Effector memory CD8-positive, alpha-beta T cell (primary cell): ENCODE measurements at regions not wholly inside any gene's neighbourhood (a gene's known extent, or its start where the extent isn't known, plus 50 kb on each side); places are given as distances from the start of the nearest gene placed in this dataset.

Experiments used
- ATAC-seq: fragments of 150-1000 bp; cut with Tn5 transposase; replicated peaks from 2 replicates; pipeline ENCODE4 v1.10.0; 2021; ENCODE audit warnings: mild to moderate bottlenecking, moderate library complexity
- DNase-seq, 3 experiments: peaks; one replicate each; pipeline ENCODE4 v3.0.0; 2021
- H3K27ac Mint-ChIP-seq, 2 donors: one replicate each; pipeline ENCODE4 v1.8.0; 2022; ENCODE audit warnings: mild to moderate bottlenecking in 2 of 2, mixed read lengths in 2 of 2, moderate library complexity in 2 of 2
- H3K27me3 Mint-ChIP-seq, 2 donors: one replicate each; pipeline ENCODE4 v1.8.0; 2022; ENCODE audit warnings: mixed read lengths in 2 of 2
- H3K36me3 Mint-ChIP-seq: one replicate; pipeline ENCODE4 v1.8.0; 2022; ENCODE audit warnings: mild to moderate bottlenecking, moderate library complexity, mixed read lengths; ENCODE audit not compliant: insufficient read depth
- H3K4me1 Mint-ChIP-seq, 2 donors: one replicate each; pipeline ENCODE4 v1.8.0; 2022; ENCODE audit warnings: low read depth in 2 of 2, mixed read lengths in 2 of 2
- H3K4me3 Mint-ChIP-seq, 2 donors: one replicate each; pipeline ENCODE4 v1.8.0; 2022; ENCODE audit warnings: mild to moderate bottlenecking in 2 of 2, mixed read lengths in 2 of 2, moderate library complexity in 2 of 2
- H3K9me3 Mint-ChIP-seq, 2 donors: one replicate each; pipeline ENCODE4 v1.8.0; 2022; ENCODE audit warnings: mixed read lengths in 2 of 2

DNA sequence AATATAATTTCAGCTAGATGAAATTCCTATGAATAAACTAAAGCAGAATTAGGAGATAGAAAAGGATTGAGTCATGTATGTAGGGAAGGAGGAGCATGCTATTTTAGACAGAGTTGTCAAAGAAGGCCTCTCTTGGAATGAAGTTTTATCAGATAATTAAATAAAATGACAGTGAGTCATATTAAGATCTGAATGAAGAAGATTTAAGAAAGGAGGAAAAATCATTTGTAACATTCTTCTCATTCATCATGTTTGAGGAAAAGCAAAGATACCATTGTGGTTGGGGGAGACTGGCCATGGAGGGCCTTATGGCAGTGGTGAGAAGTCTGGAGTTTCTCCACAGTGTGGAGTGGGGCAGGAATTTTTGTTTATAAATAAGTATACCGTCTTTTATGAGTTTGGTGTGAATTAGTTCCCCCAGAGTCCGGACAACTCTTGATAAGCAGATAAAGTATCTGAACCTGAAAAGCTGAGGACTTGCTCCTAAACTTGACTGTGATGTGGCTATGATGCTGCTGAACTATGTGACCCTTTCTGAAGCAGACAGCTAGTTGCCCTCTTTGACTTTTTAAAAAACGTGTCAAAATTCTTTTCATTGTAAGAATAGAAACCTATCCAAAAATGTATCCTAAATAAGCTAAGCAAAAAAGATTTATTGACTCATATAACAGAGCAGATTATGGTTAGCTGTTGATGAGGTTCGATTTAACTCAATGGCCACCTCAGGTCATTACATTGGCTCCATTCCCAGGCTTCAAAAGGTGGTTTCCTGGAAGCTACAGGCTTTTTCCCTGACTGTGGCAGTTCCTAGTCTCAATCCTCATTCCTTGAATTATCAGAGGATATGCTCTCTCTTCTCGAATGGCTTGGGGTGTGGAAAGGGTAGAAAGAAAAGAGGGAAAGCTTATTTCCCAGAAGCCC lies 90.8 kb downstream of the LHX9 start:
- H3K9me3 Mint-ChIP-seq, result peaks cover 0 to 4% of the 10 kb centered on the region in 2 donors
- no peaks in the 10 kb centered on the region for H3K36me3 Mint-ChIP-seq
- H3K27me3 Mint-ChIP-seq, result peaks cover 0 to 18% of the 10 kb centered on the region in 2 donors
- ATAC-seq (no peak), DNase-seq (no peak)
- no peak overlapping the region for H3K4me3 Mint-ChIP-seq
- no peak overlapping the region for H3K27ac Mint-ChIP-seq
- no peaks in the 10 kb centered on the region for H3K4me1 Mint-ChIP-seq

DNA sequence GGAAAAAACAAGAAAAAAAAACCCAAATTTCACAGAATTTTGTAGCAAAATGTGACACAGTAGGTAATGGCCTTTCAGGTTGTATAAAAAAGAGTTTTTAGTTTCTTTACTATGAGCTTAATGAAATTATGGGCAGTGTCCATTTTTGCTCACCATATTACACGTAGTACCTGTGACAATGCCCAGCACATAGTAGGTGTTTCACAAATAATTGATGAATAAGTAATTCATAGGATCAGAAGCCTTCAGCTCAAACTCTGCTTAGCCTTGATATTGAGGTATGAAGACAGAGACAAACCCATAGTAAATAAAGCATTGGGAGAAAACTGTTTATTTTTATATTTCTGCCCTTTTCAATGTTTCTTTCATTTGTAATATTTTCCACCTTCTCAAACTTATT lies 97.2 kb downstream of the LHX9 start:
- H3K9me3 Mint-ChIP-seq, result peaks cover 0 to 2% of the 10 kb centered on the region in 2 donors
- no peak for DNase-seq
- H3K4me1 Mint-ChIP-seq, result no peaks in the 10 kb centered on the region
- H3K36me3 Mint-ChIP-seq, result peaks cover 2% of the 10 kb centered on the region
- H3K27me3 Mint-ChIP-seq, result peaks cover 0 to 9% of the 10 kb centered on the region in 2 donors
- no peak for ATAC-seq
- H3K27ac Mint-ChIP-seq, result no peak overlapping the region
- H3K4me3 Mint-ChIP-seq, result no peak overlapping the region

DNA sequence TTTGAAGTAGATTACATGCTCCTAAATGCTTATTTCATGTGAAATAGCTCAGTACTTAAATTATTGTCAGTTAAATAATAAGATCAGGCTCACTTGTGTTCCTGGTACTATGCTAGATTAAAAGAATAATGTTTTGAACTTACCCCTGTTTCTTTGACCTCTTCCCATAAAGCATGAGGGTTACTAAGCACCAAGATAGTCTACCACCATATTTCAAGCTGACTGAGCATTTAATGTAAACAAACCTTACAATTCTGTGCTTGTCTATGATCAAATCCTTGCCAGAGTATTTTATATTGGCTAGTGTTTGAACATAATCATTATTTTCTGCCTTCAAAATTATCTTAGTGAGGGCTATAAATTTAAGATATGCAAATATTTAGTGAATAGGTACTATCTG lies 98.1 kb downstream of the LHX9 start:
- Mint-ChIP-seq H3K27ac (no peak overlapping the region), H3K27me3 (peaks cover 0 to 8% of the 10 kb centered on the region in 2 donors), H3K4me1 (no peaks in the 10 kb centered on the region), H3K36me3 (peaks cover 2% of the 10 kb centered on the region), H3K4me3 (no peak overlapping the region), H3K9me3 (no peaks in the 10 kb centered on the region)
- no peak for ATAC-seq
- DNase-seq, result no peak

DNA sequence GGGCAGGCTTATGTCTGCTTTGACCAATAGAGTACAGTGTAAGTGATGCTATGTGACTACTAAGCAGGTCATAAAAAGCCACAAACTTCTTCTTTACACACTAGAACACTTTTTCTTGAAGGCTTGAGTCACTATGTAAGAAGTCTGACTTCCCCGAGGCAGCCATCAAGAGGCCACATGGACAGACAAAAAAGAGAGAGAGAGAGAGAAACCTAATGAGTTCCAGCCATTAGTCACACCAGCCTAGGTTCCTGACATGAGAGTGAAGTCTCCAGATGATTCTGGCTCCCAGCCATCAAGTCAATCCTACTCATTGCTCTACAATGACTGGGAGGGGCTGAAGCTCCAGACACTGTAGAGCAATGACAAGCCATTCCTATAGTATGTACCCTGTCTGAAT lies 101.4 kb downstream of the LHX9 start:
- H3K4me3 Mint-ChIP-seq, result no peak overlapping the region
- no peak for DNase-seq
- ATAC-seq, result no peak
- peaks cover 2% of the 10 kb centered on the region for H3K36me3 Mint-ChIP-seq
- no peaks in the 10 kb centered on the region for H3K9me3 Mint-ChIP-seq
- H3K4me1 Mint-ChIP-seq, result no peaks in the 10 kb centered on the region
- peaks cover 0 to 3% of the 10 kb centered on the region in 2 donors for H3K27me3 Mint-ChIP-seq
- no peak overlapping the region for H3K27ac Mint-ChIP-seq

DNA sequence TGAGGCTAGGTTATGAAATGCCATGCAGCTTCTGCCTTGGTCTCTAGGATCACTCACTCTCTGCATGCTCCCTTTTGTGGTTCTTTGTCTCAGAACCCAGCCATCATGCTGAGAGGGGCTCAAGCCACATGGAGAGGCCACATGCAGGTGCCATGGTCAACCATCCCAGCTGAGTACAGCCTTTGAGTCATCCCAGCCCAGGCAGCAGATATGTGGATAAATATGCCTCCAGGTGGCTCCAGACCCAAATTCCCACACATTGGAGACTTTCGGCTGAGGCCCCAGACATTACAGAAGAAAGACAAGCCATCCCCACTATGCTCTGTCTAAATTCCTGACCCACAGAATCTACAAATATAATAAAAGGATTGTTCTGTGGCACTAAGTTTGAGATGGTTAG lies 102.0 kb downstream of the LHX9 start:
- Mint-ChIP-seq H3K27me3 (no peaks in the 10 kb centered on the region), H3K27ac (no peak overlapping the region), H3K4me3 (no peak overlapping the region), H3K4me1 (no peaks in the 10 kb centered on the region), H3K9me3 (no peaks in the 10 kb centered on the region), H3K36me3 (peaks cover 2% of the 10 kb centered on the region)
- no peak for ATAC-seq
- DNase-seq, result no peak

DNA sequence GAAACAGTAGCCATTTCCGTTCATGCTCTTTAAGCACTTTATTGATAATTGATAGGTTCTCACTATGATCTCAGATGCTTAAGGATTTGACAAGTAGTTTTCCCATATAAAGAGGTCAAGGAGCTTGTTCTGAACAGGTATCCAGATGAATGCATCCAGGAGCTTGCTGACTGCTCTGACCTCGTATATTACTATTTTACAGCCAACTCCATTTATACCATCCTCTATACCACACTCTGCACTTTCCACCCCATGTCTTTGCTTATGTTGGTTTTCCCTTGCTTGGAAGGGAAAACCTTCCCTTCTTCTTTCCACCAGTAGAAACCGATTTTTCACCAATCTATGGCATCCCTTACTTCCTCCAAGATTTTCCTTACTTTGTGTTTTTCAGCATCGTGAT lies 107.2 kb downstream of the LHX9 start:
- H3K9me3 Mint-ChIP-seq, result no peaks in the 10 kb centered on the region
- H3K4me3 Mint-ChIP-seq, result no peak overlapping the region
- no peak overlapping the region for H3K27ac Mint-ChIP-seq
- no peaks in the 10 kb centered on the region for H3K4me1 Mint-ChIP-seq
- no peak for DNase-seq
- no peaks in the 10 kb centered on the region for H3K27me3 Mint-ChIP-seq
- no peaks in the 10 kb centered on the region for H3K36me3 Mint-ChIP-seq
- ATAC-seq, result no peak

DNA sequence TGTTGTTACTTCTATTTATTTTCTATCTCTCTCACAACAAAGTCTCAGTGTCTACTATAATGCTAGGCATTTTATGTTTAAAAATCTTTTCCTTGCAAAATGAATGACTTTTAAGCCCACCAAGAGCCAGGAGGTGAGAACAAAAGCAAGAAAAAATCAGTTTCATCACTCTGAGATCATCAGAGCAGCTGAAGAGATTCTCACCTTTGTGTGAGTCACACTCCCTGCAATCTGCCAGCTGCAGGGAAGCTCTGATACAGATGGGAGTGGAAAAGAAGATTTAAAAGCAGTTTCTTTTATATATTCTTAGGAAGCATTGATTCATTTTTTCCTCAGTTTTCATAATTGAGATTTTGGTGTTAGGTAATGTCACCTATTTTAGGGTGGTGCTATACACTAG lies 107.6 kb downstream of the LHX9 start:
- H3K27ac Mint-ChIP-seq, result no peak overlapping the region
- H3K9me3 Mint-ChIP-seq, result no peaks in the 10 kb centered on the region
- no peak for ATAC-seq
- no peaks in the 10 kb centered on the region for H3K4me1 Mint-ChIP-seq
- H3K27me3 Mint-ChIP-seq, result peaks cover 0 to under 1% of the 10 kb centered on the region in 2 donors
- no peak for DNase-seq
- H3K4me3 Mint-ChIP-seq, result no peak overlapping the region
- no peaks in the 10 kb centered on the region for H3K36me3 Mint-ChIP-seq

DNA sequence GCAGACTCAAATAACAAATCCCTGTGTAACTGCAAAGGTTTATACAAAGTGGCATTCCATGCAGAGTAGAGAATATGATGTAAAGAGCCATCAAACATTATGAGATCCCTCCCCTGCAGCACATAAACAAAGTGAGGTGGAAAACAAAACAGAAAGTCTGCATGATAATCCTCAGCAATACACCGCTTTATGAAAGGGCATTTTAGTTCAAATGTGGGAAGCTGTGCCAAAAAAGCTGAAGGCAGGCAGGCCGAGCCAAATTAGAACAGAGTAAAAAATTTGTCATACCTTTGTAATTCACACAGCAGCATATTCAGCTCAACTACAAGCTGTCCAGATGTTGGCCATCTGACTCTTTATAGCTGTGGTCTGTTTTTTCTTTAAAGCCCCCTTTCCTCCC lies 113.5 kb downstream of the LHX9 start:
- peaks cover 6 to 7% of the 10 kb centered on the region in 2 donors for H3K27me3 Mint-ChIP-seq
- no peak overlapping the region for H3K27ac Mint-ChIP-seq
- no peak overlapping the region for H3K4me3 Mint-ChIP-seq
- H3K4me1 Mint-ChIP-seq, result no peaks in the 10 kb centered on the region
- no peaks in the 10 kb centered on the region for H3K36me3 Mint-ChIP-seq
- ATAC-seq (no peak), DNase-seq (no peak)
- no peaks in the 10 kb centered on the region for H3K9me3 Mint-ChIP-seq

DNA sequence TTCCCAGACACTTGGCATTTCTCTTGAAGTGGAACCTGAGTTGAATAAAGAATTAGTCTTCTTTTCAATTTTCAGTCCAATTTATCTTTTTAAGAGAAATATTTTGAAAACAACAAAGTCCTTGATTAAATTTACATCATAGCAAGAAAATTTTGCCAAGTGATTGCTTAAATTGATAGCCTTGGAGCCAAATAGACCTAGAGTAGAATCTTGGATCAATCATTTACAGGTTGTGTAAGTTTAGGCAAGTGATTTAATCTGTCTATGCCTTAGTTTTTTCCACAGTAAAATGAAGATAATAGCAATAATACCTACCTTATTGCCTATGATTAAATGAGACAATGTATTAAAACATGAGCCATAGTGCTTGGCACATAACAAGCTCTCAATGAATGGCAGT lies 113.9 kb downstream of the LHX9 start:
- Mint-ChIP-seq H3K4me3 (no peak overlapping the region), H3K27me3 (peaks cover 6 to 7% of the 10 kb centered on the region in 2 donors), H3K27ac (no peak overlapping the region), H3K4me1 (no peaks in the 10 kb centered on the region), H3K9me3 (no peaks in the 10 kb centered on the region), H3K36me3 (no peaks in the 10 kb centered on the region)
- DNase-seq, result no peak
- ATAC-seq, result no peak

DNA sequence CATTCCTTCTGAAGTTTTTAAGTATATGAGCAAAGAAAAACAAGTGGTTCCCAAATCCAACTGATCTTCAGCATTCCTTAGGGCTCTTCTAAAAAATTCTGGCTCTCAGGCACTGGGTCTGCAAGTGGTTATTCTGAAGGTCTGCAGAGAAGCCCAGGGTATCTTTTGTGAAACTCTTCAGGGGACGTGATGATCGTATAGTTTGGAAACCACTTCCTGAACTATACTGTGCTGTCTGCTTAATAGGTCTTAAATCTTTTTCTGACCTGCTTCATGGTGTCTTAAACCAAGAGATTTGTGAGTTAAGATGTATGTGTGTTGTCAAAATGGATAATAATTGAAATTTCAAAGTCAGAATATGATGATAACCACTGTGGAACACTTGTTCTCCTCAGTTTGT lies 115.5 kb downstream of the LHX9 start:
- ATAC-seq (no peak), DNase-seq (no peak)
- H3K9me3 Mint-ChIP-seq, result no peaks in the 10 kb centered on the region
- H3K4me1 Mint-ChIP-seq, result no peaks in the 10 kb centered on the region
- H3K27ac Mint-ChIP-seq, result no peak overlapping the region
- H3K27me3 Mint-ChIP-seq, result peaks cover 6 to 7% of the 10 kb centered on the region in 2 donors
- H3K4me3 Mint-ChIP-seq, result no peak overlapping the region
- H3K36me3 Mint-ChIP-seq, result no peaks in the 10 kb centered on the region

DNA sequence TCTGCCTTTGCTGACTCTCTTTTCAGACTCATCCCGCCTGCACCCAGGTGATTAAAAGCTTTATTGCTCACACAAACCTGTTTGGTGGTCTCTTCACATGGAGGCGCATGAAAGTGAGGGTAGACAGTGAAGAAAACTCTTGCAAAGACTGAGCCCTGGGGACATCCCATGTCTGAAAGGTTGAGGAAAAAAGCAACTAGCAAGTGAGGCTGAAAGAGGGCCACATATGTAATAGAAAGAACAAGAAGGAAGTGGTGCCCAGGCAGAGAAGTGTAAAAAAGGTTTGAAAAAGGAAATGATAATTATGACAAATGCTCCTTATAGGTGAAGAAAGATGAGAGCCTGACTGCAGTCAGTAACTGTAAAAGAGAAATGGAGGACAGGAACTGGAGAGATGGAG lies 115.9 kb upstream of the NEK7 start:
- no peak overlapping the region for H3K4me3 Mint-ChIP-seq
- H3K9me3 Mint-ChIP-seq, result no peaks in the 10 kb centered on the region
- H3K27me3 Mint-ChIP-seq, result no peaks in the 10 kb centered on the region
- H3K4me1 Mint-ChIP-seq, result no peaks in the 10 kb centered on the region
- no peaks in the 10 kb centered on the region for H3K36me3 Mint-ChIP-seq
- H3K27ac Mint-ChIP-seq, result no peak overlapping the region
- DNase-seq (no peak), ATAC-seq (no peak)

DNA sequence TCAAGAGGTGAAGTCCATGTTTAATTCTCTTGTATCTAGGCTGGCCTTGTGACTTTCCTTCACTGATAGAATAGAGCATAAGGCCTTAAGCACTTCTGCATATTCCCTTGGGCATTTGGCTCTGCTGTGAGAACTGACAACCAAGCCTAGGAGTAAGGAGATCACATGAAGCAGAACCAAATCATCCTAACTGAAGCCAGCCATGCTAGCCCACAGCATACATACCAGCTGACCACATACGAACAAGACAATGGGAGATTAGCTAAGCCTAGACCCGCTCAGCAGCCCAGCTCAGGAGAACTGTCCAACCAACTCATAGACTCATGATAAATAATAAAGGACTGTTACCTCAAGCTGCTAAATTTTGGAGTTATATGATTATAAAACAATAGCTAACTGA lies 114.6 kb upstream of the NEK7 start:
- no peaks in the 10 kb centered on the region for H3K9me3 Mint-ChIP-seq
- no peaks in the 10 kb centered on the region for H3K27me3 Mint-ChIP-seq
- DNase-seq (no peak), ATAC-seq (no peak)
- H3K4me1 Mint-ChIP-seq, result no peaks in the 10 kb centered on the region
- H3K36me3 Mint-ChIP-seq, result no peaks in the 10 kb centered on the region
- H3K4me3 Mint-ChIP-seq, result no peak overlapping the region
- no peak overlapping the region for H3K27ac Mint-ChIP-seq

DNA sequence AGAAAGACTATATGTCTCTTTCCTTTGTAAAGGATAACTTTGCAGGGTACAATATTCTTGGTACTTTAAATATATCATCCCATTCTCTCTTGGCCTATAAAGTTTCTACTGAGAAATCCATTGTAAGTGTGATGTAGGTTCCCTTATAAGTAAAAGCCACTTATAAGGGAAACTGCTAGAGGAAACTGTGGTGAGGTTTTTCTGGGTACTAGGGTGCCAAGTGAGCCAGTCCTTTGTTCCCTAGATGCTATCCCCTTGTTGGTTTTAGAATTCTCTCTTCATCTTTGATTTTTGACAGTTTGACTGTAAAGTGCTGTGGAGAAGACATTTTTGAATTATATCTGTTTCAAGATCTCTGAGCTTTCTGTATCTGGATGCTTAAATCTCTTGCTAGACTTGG lies 108.9 kb upstream of the NEK7 start:
- H3K4me3 Mint-ChIP-seq, result no peak overlapping the region
- H3K27me3 Mint-ChIP-seq, result no peaks in the 10 kb centered on the region
- H3K9me3 Mint-ChIP-seq, result no peaks in the 10 kb centered on the region
- no peak for DNase-seq
- peaks cover 8% of the 10 kb centered on the region in 2 donors for H3K4me1 Mint-ChIP-seq
- H3K27ac Mint-ChIP-seq, result no peak overlapping the region
- peak; percentile 63 for ATAC-seq
- no peaks in the 10 kb centered on the region for H3K36me3 Mint-ChIP-seq

DNA sequence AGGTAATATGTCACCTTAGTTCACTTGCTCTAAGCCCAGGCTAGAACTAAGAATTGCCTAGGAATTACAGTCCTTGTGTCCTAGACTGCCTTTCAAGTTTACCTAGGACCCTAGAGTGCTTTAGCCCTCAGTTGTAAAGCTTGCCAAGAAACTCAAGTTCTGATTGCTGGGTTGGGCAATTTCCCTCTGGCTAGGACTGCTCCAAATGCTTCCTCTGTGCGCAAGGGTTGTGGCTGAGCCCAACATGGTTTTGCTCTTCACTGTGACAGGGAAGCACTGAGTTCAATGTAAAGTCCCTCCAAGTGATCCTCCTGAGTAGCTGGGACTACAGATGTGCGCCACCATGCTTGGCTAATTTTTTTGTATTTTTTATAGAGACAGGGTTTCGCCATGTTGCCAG lies 102.3 kb upstream of the NEK7 start:
- H3K36me3 Mint-ChIP-seq, result no peaks in the 10 kb centered on the region
- H3K4me3 Mint-ChIP-seq, result no peak overlapping the region
- ATAC-seq, result no peak
- H3K27me3 Mint-ChIP-seq, result no peaks in the 10 kb centered on the region
- no peak overlapping the region for H3K27ac Mint-ChIP-seq
- peaks cover 5 to 7% of the 10 kb centered on the region in 2 donors for H3K4me1 Mint-ChIP-seq
- H3K9me3 Mint-ChIP-seq, result no peaks in the 10 kb centered on the region
- no peak for DNase-seq
